ENCODE measurements at regions not wholly inside any gene's neighbourhood (a gene's known extent, or its start where the extent isn't known, plus 50 kb on each side); places are given as distances from the start of the nearest gene placed in this dataset.

DNA sequence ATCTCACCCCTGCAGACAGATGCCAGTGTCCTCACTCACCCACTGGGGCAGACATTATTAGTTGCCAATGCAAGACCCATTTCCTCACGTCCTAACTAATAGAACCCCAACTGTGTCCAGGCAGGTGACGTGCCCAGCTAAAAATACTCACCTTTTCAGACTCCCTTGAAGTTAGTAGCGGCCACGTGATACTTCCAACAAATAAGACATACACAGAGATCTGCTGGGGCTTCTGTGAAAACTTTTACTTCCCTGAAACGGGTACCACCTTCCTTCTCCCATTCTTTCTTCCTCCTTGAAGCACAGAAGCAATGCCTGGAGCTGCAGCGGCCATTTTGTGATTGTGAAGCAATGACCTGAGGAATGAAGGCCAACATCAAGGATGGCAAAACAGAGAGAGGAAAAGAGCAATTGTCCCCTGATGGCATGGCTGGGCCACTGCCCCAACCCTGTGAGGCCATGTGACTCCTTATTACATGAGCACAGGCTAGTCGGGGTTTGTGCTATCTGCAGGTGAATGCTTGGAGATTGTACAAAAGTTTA is 74.4 kb upstream of the TMPRSS2 start:
- Histone ChIP-seq H3K27me3 (replicated peaks; ENCODE audit: control insufficient read depth, insufficient read depth, low read length) (peaks cover 11% of the 10 kb centered on the region), H3K36me3 (ENCODE audit: control insufficient read depth, insufficient read depth, low read length, severe bottlenecking) (no peaks in the 10 kb centered on the region), H3K9me3 (ENCODE audit: control insufficient read depth, low read length) (peaks cover 42% of the 10 kb centered on the region), H3K4me3 (ENCODE audit: low read length) (no peak overlapping the region), H3K4me1 (ENCODE audit: control insufficient read depth, insufficient read depth, low read length) (no peaks in the 10 kb centered on the region), H3K9ac (ENCODE audit: low read length) (no peak overlapping the region)
- no peak for DNase-seq (ENCODE audit: low read depth)

DNA sequence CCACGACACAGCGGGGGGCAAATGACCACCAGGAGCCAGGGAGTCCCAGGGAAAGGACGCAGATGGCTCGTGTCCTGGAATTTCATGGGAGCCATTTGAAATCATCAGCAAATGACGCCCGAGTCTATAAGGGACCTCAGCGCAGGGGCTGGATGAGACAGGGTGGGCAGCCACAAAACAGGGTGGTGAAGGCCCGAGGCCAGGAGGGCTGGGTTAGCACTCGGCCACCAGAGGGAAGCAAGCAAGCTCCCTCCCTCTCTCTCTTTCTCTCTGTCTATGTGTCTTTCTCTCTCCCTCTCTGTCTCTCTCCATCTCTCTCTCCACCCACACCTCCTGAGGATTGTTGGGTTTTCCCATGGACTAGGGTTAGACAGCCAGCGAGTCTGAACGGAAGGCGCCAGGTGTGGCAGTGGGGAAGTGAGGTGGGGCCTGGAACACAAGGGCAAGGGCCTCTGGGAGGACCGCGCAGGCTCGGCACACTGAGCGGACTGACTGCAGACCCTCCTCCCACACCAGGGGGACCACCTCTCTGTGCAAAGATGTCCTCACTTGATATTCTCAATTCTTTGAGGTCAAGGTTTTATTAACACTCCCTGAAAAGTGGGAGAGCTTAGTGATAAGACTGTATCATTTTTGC is 73.8 kb upstream of the TMPRSS2 start:
- H3K36me3 ChIP-seq (ENCODE audit: control insufficient read depth, insufficient read depth, low read length, severe bottlenecking): no peaks in the 10 kb centered on the region
- no peak overlapping the region for H3K4me3 ChIP-seq (ENCODE audit: low read length)
- no peak for DNase-seq (ENCODE audit: low read depth)
- H3K9me3 ChIP-seq (ENCODE audit: control insufficient read depth, low read length): peaks cover 44% of the 10 kb centered on the region
- H3K4me1 ChIP-seq (ENCODE audit: control insufficient read depth, insufficient read depth, low read length): no peaks in the 10 kb centered on the region
- no peak overlapping the region for H3K9ac ChIP-seq (ENCODE audit: low read length)
- H3K27me3 ChIP-seq (replicated peaks; ENCODE audit: control insufficient read depth, insufficient read depth, low read length): peaks cover 11% of the 10 kb centered on the region

DNA sequence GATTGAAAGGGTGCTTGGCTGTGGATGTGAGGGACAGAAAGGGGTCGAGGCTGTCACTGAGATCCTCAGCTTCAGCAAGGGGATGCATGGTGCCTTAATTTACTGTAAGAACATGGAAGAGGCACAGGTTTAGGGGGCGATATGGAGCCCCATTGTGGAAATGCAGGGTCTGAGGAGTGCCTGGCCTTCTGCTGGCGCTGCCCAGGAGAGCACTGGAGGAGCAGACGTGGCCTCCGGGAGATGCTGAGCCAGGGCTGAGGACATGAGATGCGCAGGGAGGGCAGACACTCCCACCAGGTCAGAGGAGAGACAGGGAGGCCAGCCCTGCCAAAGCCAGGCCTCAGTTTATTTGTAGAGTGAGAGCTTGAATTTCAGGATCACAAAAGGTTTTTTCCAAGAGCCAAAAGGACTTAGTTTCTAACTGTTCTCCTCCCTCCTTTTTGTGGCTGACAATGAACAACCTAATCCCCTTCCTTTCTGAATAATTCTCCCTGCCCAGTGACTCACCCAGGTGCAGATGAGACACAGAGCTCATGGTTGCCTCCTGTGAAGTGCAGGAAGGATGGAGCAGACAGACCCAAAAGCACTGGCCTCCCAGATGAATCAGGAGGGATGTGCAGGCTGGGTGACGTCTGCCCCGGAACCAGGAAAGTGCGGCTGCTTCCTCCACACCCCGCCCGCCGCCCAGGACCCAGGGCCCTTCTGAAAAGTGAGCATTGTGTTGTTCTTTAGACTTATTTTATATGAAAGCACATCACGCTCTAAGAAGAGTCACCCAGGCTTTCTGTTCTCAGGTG is 73.0 kb upstream of the TMPRSS2 start:
- Histone ChIP-seq H3K4me1 (ENCODE audit: control insufficient read depth, insufficient read depth, low read length) (no peaks in the 10 kb centered on the region), H3K9ac (ENCODE audit: low read length) (no peak overlapping the region), H3K36me3 (ENCODE audit: control insufficient read depth, insufficient read depth, low read length, severe bottlenecking) (no peaks in the 10 kb centered on the region), H3K4me3 (ENCODE audit: low read length) (no peak overlapping the region), H3K27me3 (replicated peaks; ENCODE audit: control insufficient read depth, insufficient read depth, low read length) (peaks cover 11% of the 10 kb centered on the region), H3K9me3 (ENCODE audit: control insufficient read depth, low read length) (peaks cover 52% of the 10 kb centered on the region)
- DNase-seq (ENCODE audit: low read depth): no peak

DNA sequence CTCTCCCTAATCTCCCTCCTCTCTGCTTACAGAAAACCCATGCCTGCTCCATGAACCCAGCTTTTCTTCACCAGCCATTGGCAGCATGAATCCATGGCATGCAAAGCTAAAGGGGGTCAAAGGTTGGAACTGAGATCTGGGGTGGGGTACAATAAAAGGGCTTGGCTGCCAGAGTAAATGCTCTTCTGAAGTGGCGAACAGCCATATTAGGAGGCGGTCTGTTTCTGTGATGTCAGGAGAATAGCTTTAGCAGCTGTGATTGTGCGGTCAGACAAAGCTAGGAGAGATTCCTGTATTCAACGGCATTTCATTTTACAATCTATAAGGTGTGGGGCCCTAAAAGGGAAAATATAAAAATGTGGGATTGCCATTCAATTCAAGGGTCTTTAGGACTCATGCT is 71.7 kb upstream of the TMPRSS2 start:
- H3K36me3 ChIP-seq (ENCODE audit: control insufficient read depth, insufficient read depth, low read length, severe bottlenecking): no peaks in the 10 kb centered on the region
- no peak for DNase-seq (ENCODE audit: low read depth)
- H3K4me1 ChIP-seq (ENCODE audit: control insufficient read depth, insufficient read depth, low read length): no peaks in the 10 kb centered on the region
- peaks cover 53% of the 10 kb centered on the region for H3K9me3 ChIP-seq (ENCODE audit: control insufficient read depth, low read length)
- H3K9ac ChIP-seq (ENCODE audit: low read length): no peak overlapping the region
- peaks cover 11% of the 10 kb centered on the region for H3K27me3 ChIP-seq (replicated peaks; ENCODE audit: control insufficient read depth, insufficient read depth, low read length)
- no peak overlapping the region for H3K4me3 ChIP-seq (ENCODE audit: low read length)

DNA sequence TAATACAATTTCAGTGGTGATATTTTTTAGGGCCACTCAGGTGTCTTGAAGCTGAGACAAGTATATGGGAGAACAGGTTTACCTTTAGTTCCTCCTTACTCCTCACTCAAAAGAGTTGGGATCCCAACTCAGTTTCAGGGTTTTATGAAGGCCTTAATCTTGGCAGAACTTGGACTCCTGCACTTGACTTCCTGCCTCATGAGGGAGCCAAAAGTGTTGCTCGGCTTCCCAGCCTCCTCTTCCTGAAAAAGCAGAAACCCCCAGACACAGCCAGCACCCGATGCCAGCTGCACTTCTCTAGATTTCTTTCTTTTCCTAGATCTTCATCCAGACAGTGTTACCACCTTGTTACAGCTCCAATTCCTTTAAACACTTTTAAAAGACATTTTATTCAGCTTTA is 70.8 kb upstream of the TMPRSS2 start:
- H3K4me3 ChIP-seq (ENCODE audit: low read length): peak overlapping the region; percentile 15
- H3K4me1 ChIP-seq (ENCODE audit: control insufficient read depth, insufficient read depth, low read length): no peaks in the 10 kb centered on the region
- peaks cover 53% of the 10 kb centered on the region for H3K9me3 ChIP-seq (ENCODE audit: control insufficient read depth, low read length)
- no peak for DNase-seq (ENCODE audit: low read depth)
- no peak overlapping the region for H3K9ac ChIP-seq (ENCODE audit: low read length)
- H3K27me3 ChIP-seq (replicated peaks; ENCODE audit: control insufficient read depth, insufficient read depth, low read length): peaks cover 8% of the 10 kb centered on the region
- no peaks in the 10 kb centered on the region for H3K36me3 ChIP-seq (ENCODE audit: control insufficient read depth, insufficient read depth, low read length, severe bottlenecking)

DNA sequence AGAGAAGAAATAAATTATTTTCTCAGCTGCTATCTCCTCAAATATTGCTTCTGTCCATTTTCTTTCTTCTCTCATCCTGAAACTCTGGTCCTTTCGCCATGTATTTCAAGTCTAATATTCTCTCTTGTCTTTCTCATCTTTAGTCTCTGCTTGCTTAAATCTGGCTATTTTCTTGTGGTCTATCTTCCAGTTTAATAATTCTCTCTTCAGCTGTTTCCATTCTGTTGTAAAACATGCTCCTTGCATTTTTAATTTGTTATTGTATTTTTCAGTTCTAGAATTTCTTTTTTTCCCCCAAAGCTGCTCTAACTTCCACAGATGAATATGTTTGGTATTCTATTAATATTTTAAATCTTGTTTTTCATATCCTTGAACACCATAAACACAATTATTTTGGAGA is 70.1 kb upstream of the TMPRSS2 start:
- Histone ChIP-seq H3K27me3 (replicated peaks; ENCODE audit: control insufficient read depth, insufficient read depth, low read length) (peaks cover 3% of the 10 kb centered on the region), H3K36me3 (ENCODE audit: control insufficient read depth, insufficient read depth, low read length, severe bottlenecking) (no peaks in the 10 kb centered on the region), H3K4me3 (ENCODE audit: low read length) (no peak overlapping the region), H3K9me3 (ENCODE audit: control insufficient read depth, low read length) (peaks cover 53% of the 10 kb centered on the region), H3K4me1 (ENCODE audit: control insufficient read depth, insufficient read depth, low read length) (no peaks in the 10 kb centered on the region), H3K9ac (ENCODE audit: low read length) (no peak overlapping the region)
- DNase-seq (ENCODE audit: low read depth): no peak

DNA sequence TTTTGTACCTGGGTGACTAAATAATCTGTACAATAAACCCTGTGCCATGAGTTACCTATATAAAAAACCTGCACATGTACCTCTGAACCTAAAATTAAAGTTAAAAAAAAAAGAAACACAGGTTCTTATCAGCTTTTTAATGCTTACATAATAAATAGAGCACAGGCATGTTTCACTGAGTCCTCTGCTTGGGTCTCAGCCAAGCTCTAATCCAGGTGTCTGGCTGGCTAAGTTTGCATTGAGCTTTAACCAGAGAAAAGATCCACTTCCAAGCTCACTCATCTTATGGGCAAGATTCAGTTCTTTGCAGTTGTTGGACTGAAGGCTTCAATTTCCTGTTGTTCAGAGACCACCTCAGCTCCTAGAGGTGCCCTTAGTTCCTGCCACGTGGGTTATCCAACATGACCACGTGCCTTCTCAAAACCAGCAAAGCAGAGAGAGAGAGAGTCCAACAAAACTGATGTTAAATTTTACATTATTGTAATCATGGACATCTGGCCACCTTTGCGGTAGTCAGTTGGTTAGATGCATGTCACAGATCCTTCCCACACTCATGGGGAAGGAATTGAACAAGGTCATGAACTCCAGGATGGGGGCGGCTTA is 68.2 kb upstream of the TMPRSS2 start:
- H3K9me3 ChIP-seq (ENCODE audit: control insufficient read depth, low read length): peaks cover 62% of the 10 kb centered on the region

DNA sequence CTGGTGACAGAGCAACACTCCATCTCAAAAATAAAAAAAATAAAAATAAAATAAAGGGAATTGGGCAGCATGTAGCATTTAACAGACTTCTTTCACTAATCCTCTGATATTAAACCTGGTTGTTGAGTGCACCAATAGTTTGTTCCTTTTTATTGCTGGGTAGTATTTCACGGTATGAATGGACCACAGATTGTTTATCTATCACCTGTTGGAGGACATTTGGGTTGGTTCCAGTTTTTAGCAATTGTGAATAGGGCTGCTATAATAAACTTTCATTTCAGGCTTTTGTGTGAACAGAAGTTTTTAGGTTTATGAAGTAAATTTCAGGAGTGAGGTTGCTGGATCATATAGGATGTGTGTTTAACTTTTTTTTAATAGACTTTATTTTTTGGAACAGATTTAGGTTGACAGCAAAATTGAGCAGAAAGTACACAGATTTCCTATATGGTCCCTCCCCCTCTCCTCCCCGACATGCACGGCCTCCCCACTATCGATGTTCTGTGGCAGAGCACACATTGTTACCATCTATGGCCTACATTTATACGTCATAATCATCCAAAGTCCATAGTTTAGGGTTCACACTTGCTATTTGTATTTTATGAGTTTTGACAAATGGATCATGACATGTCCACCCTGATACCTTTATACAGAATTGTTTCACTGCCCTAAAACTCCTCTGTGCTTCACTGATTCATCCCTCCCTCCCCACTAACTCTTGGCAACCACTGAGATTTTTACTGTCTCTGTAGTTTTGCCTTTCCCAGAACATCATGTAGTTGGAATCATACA is 66.1 kb upstream of the TMPRSS2 start:
- no peak for DNase-seq (ENCODE audit: low read depth)
- Histone ChIP-seq H3K9me3 (ENCODE audit: control insufficient read depth, low read length) (peaks cover 54% of the 10 kb centered on the region), H3K27me3 (replicated peaks; ENCODE audit: control insufficient read depth, insufficient read depth, low read length) (peaks cover 21% of the 10 kb centered on the region), H3K9ac (ENCODE audit: low read length) (no peak overlapping the region), H3K4me1 (ENCODE audit: control insufficient read depth, insufficient read depth, low read length) (no peaks in the 10 kb centered on the region), H3K36me3 (ENCODE audit: control insufficient read depth, insufficient read depth, low read length, severe bottlenecking) (no peaks in the 10 kb centered on the region), H3K4me3 (ENCODE audit: low read length) (no peak overlapping the region)

More for the DNA sequence above, 68.2 kb upstream of the TMPRSS2 start:
- Histone ChIP-seq H3K4me3 (ENCODE audit: low read length) (no peak overlapping the region), H3K36me3 (ENCODE audit: control insufficient read depth, insufficient read depth, low read length, severe bottlenecking) (no peaks in the 10 kb centered on the region), H3K9ac (ENCODE audit: low read length) (no peak overlapping the region), H3K4me1 (ENCODE audit: control insufficient read depth, insufficient read depth, low read length) (no peaks in the 10 kb centered on the region), H3K27me3 (replicated peaks; ENCODE audit: control insufficient read depth, insufficient read depth, low read length) (peaks cover 15% of the 10 kb centered on the region)
- DNase-seq (ENCODE audit: low read depth): no peak

DNA sequence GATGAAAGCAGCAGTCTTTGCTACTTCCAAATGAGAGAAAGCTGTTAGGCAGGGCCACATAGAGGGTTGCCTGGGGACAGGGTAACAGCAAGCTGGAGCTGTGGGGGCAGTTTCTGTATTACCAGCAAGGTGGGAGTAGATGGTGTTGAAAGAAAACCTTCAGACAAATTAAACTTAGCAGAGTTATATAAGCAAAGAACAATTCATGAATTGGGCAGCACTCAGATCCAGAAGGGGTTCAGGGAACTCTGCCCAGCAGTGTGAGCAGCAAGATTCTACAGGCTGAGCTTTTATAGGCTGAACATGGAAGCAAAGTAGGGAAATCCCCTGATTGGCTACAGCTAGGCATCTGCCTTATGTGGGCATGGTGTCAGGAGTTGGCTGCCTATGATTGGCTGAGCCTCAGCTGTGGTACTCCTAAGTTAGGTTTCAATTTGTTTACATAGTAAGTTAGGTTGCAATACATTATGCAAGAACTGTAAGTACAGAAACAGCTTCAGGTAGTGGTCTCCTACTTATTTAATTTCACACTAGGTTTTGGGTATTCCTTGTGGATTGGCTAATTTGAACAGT is 64.1 kb upstream of the TMPRSS2 start:
- Histone ChIP-seq H3K36me3 (ENCODE audit: control insufficient read depth, insufficient read depth, low read length, severe bottlenecking) (no peaks in the 10 kb centered on the region), H3K9me3 (ENCODE audit: control insufficient read depth, low read length) (peaks cover 33% of the 10 kb centered on the region)
- no peak for DNase-seq (ENCODE audit: low read depth)

DNA sequence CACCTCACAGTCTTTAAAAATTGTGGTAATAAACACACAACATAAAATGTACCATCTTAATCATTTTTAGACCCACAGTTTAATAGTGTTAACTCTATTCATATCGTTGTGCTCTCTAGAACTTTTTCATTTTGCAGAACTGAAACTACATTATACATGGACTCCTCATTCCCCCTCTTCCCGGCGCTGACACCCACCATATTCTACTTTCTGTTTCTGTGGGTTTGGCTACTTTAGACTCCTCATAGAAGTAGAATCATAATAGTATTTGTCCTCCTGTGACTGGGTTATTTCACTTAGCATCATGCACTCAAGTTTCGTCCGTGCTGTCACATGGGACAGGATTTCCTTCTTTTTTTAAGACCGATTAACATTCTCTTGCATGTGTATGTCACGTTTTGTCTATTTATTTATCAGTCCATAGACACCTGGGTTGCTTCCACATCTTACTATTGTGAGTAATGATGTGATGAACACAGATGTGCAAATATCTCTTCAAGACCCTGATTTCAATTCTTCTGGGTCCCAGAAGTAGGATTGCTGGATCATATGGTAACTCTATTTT is 62.9 kb upstream of the TMPRSS2 start:
- H3K4me3 ChIP-seq (ENCODE audit: low read length): no peak overlapping the region
- peaks cover 22% of the 10 kb centered on the region for H3K9me3 ChIP-seq (ENCODE audit: control insufficient read depth, low read length)
- H3K27me3 ChIP-seq (replicated peaks; ENCODE audit: control insufficient read depth, insufficient read depth, low read length): peaks cover 45% of the 10 kb centered on the region
- H3K4me1 ChIP-seq (ENCODE audit: control insufficient read depth, insufficient read depth, low read length): no peaks in the 10 kb centered on the region
- no peaks in the 10 kb centered on the region for H3K36me3 ChIP-seq (ENCODE audit: control insufficient read depth, insufficient read depth, low read length, severe bottlenecking)
- DNase-seq (ENCODE audit: low read depth): no peak
- no peak overlapping the region for H3K9ac ChIP-seq (ENCODE audit: low read length)

More for the DNA sequence above, 64.1 kb upstream of the TMPRSS2 start:
- peaks cover 38% of the 10 kb centered on the region for H3K27me3 ChIP-seq (replicated peaks; ENCODE audit: control insufficient read depth, insufficient read depth, low read length)
- no peaks in the 10 kb centered on the region for H3K4me1 ChIP-seq (ENCODE audit: control insufficient read depth, insufficient read depth, low read length)
- H3K4me3 ChIP-seq (ENCODE audit: low read length): no peak overlapping the region
- H3K9ac ChIP-seq (ENCODE audit: low read length): no peak overlapping the region
